ENCODE measurements at regions not wholly inside any gene's neighbourhood (a gene's known extent, or its start where the extent isn't known, plus 50 kb on each side); places are given as distances from the start of the nearest gene placed in this dataset.
"Not testable (repeated sequence)": the region's sequence is repeated elsewhere in the genome, so short reads cannot be mapped to it uniquely, and the experiment has no call there.

DNA sequence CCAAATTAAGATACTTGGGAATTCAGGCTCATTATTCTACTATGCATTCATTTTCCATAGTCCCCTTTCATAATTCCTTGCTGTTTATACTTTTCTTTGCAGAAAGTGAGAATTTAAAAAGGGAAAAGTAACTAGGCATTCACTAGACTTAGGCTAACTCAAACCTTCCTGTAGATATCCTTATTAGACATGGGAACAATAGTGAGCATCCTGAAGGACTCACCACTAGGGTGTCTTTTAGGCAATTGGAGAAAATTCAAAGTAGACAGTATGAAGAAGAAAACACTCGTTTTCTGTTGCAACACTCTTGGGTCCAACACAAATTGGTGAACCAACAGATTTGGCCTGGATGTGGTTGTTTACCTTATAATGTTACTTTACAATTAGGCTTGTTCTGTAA, 213.2 kb upstream of the GRIN3A start:
- no peak for DNase-seq (ENCODE audit: low read depth, low spot score)
- ChIA-PET CTCF (no interaction called here), POLR2A (no interaction called here)
- H3K4me3 ChIP-seq (ENCODE audit: low read depth, low read length), result no peak overlapping the region
- TF ChIP-seq, protein P1, sequence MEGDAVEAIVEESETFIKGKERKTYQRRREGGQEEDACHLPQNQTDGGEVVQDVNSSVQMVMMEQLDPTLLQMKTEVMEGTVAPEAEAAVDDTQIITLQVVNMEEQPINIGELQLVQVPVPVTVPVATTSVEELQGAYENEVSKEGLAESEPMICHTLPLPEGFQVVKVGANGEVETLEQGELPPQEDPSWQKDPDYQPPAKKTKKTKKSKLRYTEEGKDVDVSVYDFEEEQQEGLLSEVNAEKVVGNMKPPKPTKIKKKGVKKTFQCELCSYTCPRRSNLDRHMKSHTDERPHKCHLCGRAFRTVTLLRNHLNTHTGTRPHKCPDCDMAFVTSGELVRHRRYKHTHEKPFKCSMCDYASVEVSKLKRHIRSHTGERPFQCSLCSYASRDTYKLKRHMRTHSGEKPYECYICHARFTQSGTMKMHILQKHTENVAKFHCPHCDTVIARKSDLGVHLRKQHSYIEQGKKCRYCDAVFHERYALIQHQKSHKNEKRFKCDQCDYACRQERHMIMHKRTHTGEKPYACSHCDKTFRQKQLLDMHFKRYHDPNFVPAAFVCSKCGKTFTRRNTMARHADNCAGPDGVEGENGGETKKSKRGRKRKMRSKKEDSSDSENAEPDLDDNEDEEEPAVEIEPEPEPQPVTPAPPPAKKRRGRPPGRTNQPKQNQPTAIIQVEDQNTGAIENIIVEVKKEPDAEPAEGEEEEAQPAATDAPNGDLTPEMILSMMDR (IDR thresholded peaks at IDR 0.05; ENCODE audit: low read depth, low read length), result no peak
- H3K27me3 ChIP-seq (ENCODE audit: control insufficient read depth, insufficient read depth, low read length), result no peaks in the 10 kb centered on the region
- H3K27ac ChIP-seq (ENCODE audit: low read depth, low read length), result no peak overlapping the region
- H3K9me3 ChIP-seq (ENCODE audit: control insufficient read depth, insufficient read depth, low read length), result peaks cover 29% of the 10 kb centered on the region; the same call in 1 of the 2 replicates

DNA sequence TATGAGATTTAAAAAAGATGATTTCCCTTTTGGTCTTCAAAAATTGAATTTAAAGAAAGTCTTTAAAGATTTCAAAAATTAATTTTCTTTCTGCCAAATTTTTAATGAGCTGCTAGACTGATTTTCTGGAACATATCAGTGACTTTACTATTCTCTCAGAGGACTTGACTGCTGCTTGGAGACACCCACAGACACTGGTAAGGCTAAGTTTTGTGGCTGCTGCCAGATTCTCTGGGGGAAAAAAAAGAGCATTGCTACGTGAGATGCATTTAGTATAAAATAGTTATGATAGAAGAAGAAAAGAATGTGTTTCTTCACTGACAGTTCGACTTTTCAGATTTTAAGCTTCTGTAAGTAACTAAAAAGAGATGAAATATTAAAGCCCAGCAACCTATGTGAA, 193.3 kb upstream of the GRIN3A start:
- no peaks in the 10 kb centered on the region for H3K9me3 ChIP-seq (ENCODE audit: control insufficient read depth, insufficient read depth, low read length)
- TF ChIP-seq, protein P1 (IDR thresholded peaks at IDR 0.05; ENCODE audit: low read depth, low read length), result no peak
- H3K27ac ChIP-seq (ENCODE audit: low read depth, low read length), result no peak overlapping the region
- DNase-seq (ENCODE audit: low read depth, low spot score), result no peak
- ChIA-PET CTCF (no interaction called here), POLR2A (no interaction called here)
- H3K4me3 ChIP-seq (ENCODE audit: low read depth, low read length), result no peak overlapping the region
- no peaks in the 10 kb centered on the region for H3K27me3 ChIP-seq (ENCODE audit: control insufficient read depth, insufficient read depth, low read length)

DNA sequence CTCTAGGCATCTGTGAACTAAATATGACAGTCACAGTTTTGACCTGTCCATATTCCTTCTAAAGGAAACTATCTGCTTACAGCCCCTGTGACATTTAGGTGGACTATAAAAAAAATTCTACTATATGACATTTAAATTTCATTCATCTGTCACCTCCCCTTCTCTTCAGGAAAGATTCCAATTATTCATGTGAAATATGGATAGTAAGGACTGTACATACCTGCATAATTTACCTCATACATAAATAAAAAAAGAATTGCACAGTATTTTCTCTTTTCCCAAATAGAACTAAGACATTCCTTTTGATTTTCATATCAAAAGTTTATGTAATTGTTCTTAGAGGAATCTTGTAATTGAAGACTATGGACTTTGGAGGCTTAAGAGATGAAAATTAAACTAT, 192.3 kb upstream of the GRIN3A start:
- Histone ChIP-seq H3K4me3 (ENCODE audit: low read depth, low read length) (no peak overlapping the region), H3K9me3 (ENCODE audit: control insufficient read depth, insufficient read depth, low read length) (no peaks in the 10 kb centered on the region), H3K27ac (ENCODE audit: low read depth, low read length) (no peak overlapping the region), H3K27me3 (ENCODE audit: control insufficient read depth, insufficient read depth, low read length) (no peaks in the 10 kb centered on the region)
- TF ChIP-seq, protein P1 (IDR thresholded peaks at IDR 0.05; ENCODE audit: low read depth, low read length), result no peak
- POLR2A ChIA-PET, result no interaction called here
- no peak for DNase-seq (ENCODE audit: low read depth, low spot score)
- CTCF ChIA-PET, result no interaction called here

DNA sequence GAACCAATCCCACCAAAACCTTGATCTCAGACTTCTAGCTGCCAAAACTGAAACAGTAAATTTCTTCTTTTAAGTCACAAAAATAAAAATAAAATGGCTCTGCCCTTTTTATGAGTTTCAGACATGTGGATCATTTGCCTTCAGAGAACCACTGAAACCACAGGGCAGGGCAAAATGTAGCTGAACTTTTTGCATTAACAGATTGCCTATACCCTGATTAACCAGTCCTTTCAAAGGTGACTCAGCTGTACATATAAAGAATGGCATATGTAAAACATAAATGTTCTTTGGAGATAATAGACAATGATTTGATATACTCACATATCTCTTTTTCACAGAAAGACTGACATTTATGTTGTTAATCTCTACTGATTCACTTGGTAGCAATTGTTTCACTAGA, 187.1 kb upstream of the GRIN3A start:
- Histone ChIP-seq H3K27ac (ENCODE audit: low read depth, low read length) (no peak overlapping the region), H3K27me3 (ENCODE audit: control insufficient read depth, insufficient read depth, low read length) (no peaks in the 10 kb centered on the region), H3K4me3 (ENCODE audit: low read depth, low read length) (no peak overlapping the region), H3K9me3 (ENCODE audit: control insufficient read depth, insufficient read depth, low read length) (peaks cover 5% of the 10 kb centered on the region)
- TF ChIP-seq, protein P1 (IDR thresholded peaks at IDR 0.05; ENCODE audit: low read depth, low read length), result no peak
- ChIA-PET POLR2A (no interaction called here), CTCF (no interaction called here)
- no peak for DNase-seq (ENCODE audit: low read depth, low spot score)

DNA sequence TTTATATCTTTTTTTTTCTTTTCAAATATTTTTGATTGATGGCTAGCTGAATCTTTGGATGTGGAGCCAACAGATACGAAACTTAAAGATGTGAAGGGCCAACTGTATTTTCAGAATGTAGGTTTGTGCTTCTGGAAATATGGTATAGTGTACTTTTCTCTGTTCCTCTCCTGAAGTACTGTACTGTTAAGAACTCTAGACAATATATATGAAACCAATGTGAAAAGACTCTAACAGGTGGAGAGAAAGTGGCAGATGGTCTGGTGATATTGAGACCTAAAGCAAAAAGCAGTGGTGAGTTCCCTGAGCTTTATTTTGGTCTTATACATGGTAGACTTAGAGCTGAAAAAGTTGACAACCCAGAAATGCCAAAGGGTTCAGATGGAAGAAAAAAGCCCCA, 185.0 kb upstream of the GRIN3A start:
- no peaks in the 10 kb centered on the region for H3K27me3 ChIP-seq (ENCODE audit: control insufficient read depth, insufficient read depth, low read length)
- CTCF ChIA-PET, result interaction anchor here (1.0 kb wide), 1 partner anchor 9 kb away, joined by 3 read pairs; no protein-coding TSS in a partner anchor
- DNase-seq (ENCODE audit: low read depth, low spot score), result no peak
- TF ChIP-seq, protein P1 (IDR thresholded peaks at IDR 0.05; ENCODE audit: low read depth, low read length), result no peak
- no peak overlapping the region for H3K27ac ChIP-seq (ENCODE audit: low read depth, low read length)
- POLR2A ChIA-PET, result no interaction called here
- no peak overlapping the region for H3K4me3 ChIP-seq (ENCODE audit: low read depth, low read length)
- peaks cover 5% of the 10 kb centered on the region for H3K9me3 ChIP-seq (ENCODE audit: control insufficient read depth, insufficient read depth, low read length)

DNA sequence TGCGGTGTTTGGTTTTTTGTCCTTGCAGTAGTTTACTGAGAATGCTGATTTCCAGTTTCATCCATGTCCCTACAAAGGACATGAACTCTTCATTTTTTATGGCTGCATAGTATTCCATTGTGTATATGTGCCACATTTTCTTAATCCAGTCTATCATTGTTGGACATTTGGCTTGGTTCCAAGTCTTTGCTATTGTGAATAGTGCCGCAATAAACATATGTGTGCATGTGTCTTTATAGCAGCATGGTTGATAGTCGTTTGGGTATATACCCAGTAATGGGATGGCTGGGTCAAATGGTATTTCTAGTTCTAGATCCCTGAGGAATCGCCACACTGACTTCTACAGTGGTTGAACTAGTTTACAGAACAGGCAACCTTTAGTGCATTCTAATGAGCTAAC, 178.5 kb upstream of the GRIN3A start:
- CTCF ChIA-PET; H3K4me3 ChIP-seq (ENCODE audit: low read depth, low read length); POLR2A ChIA-PET; H3K27ac ChIP-seq (ENCODE audit: low read depth, low read length); H3K27me3 ChIP-seq (ENCODE audit: control insufficient read depth, insufficient read depth, low read length); DNase-seq (ENCODE audit: low read depth, low spot score); H3K9me3 ChIP-seq (ENCODE audit: control insufficient read depth, insufficient read depth, low read length): not testable (repeated sequence)

Measured in AG04450 (cell line).